OCI-LY7 (cell line): ENCODE measurements at regions not wholly inside any gene's neighbourhood (a gene's known extent, or its start where the extent isn't known, plus 50 kb on each side); places are given as distances from the start of the nearest gene placed in this dataset.

ENCODE experiments used
- CTCF ChIP-seq: fragments of 200-600 bp; sonication (generic); conservative IDR thresholded peaks from 2 replicates; pipeline ENCODE4 v1.5.1; 2014; ENCODE audit warnings: mild to moderate bottlenecking, antibody characterized with exemption, low read length, moderate library complexity, mixed read lengths
- EZH2phosphoT487 ChIP-seq: fragments of 200-600 bp; sonication (generic); IDR thresholded peaks from 2 replicates; pipeline ENCODE4 v1.6.1; 2018; ENCODE audit warnings: low read depth, borderline replicate concordance, mild to moderate bottlenecking, mixed run types, antibody characterized with exemption, low read length, moderate library complexity, mixed read lengths

- TF ChIP-seq CTCF (no peak), EZH2phosphoT487 (no peak)
Measured at GRCh38 chr4:138805736-138806135, 209.8 kb upstream of the NOCT start.
